Breast epithelium (tissue), 4 donors: ENCODE measurements at regions not wholly inside any gene's neighbourhood (a gene's known extent, or its start where the extent isn't known, plus 50 kb on each side); places are given as distances from the start of the nearest gene placed in this dataset.
A peak's percentile ranks its signal among the peaks of the same experiment; 100 is the strongest.

Source experiments
- DNase-seq, 2 donors: peaks; one replicate each; pipeline ENCODE4 v3.0.0-alpha.2; 2019; ENCODE audit warnings: low spot score in 2 of 2
- H3K27ac ChIP-seq, 2 donors: fragments of 200-600 bp; sonication (generic) in 1 of 2; one replicate each; pipeline ENCODE4 v1.5.1; 2016 to 2019; ENCODE audit warnings: mild to moderate bottlenecking in 1 of 2
- H3K27me3 ChIP-seq, 2 donors: fragments of 200-600 bp; sonication (generic) in 1 of 2; one replicate each; pipeline versions ENCODE4 v1.5.1 to v1.6.0; 2017 to 2019; ENCODE audit warnings: control low read depth in 1 of 2, mild to moderate bottlenecking in 1 of 2
- H3K36me3 ChIP-seq: fragments of 200-600 bp; one replicate; pipeline ENCODE4 v1.5.1; 2019
- H3K4me1 ChIP-seq, 2 donors: fragments of 200-600 bp; sonication (generic); one replicate each; pipeline ENCODE4 v1.5.1; 2016 to 2019; ENCODE audit warnings: control low read depth in 1 of 2
- H3K4me3 ChIP-seq, 3 donors: fragments of 200-600 bp; sonication (generic); 1 replicate in 2 of 3; 2 replicates in 1 of 3; pipeline ENCODE4 v1.5.1; 2016 to 2019; ENCODE audit warnings: mild to moderate bottlenecking in 3 of 3, moderate library complexity in 2 of 3
- H3K9me3 ChIP-seq, 2 donors: fragments of 200-600 bp; sonication (generic) in 1 of 2; one replicate each; pipeline ENCODE4 v1.5.1; 2016 to 2019; ENCODE audit warnings: control low read depth in 1 of 2
- POLR2A ChIP-seq: fragments of 450-650 bp; IDR thresholded peaks from one replicate; pipeline ENCODE4 v1.6.1; 2016; ENCODE audit warnings: antibody characterized with exemption, mild to moderate bottlenecking, moderate library complexity
- POLR2AphosphoS5 ChIP-seq, 3 donors: sonication (generic); formaldehyde crosslinking; IDR thresholded peaks; one replicate each; pipeline ENCODE4 v1.6.1; 2017; ENCODE audit warnings: antibody characterized with exemption in 3 of 3
- intact Hi-C: fragments of 100-400 bp; cut with DNase I; formaldehyde crosslinking; loops from one replicate; pipeline ENCODE4 v1.15.1; 2023; ENCODE audit warnings: low total_unique reads
- TF ChIP-seq, protein P1 (sequence below), 3 donors: fragments of 450-650 bp; IDR thresholded peaks; one replicate each; pipeline ENCODE4 v1.5.1; 2016 to 2017; ENCODE audit warnings: antibody characterized with exemption in 3 of 3, mild to moderate bottlenecking in 3 of 3, moderate library complexity in 3 of 3

DNA sequence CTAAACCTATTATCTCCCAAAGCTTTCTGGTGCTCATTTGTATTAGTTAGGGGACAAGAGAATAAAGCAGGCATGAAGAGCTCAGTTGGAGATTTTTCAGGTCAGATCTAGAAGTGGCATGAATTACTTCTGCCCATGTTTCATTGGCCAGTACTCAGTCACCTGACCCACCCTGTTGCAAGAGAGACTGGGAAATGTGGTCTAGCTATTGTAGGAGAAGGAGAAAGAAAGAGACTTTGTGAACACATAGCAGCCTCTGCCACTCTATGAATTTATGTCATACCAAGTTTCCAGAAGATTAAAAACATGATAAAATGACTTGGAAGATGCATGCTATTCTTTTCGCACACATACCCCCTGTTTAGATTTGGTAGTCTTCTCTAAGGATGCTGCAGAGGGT, 302.3 kb upstream of the RUNX1 start:
- Histone ChIP-seq H3K36me3 (no peaks in the 10 kb centered on the region), H3K27ac (no peak overlapping the region), H3K27me3 (no peaks in the 10 kb centered on the region), H3K9me3 (no peaks in the 10 kb centered on the region), H3K4me3 (no peak overlapping the region), H3K4me1 (no peaks in the 10 kb centered on the region)
- TF ChIP-seq POLR2A (no peak), POLR2AphosphoS5 (IDR thresholded peaks at IDR 0.05) (no peak)
- TF ChIP-seq, protein P1, sequence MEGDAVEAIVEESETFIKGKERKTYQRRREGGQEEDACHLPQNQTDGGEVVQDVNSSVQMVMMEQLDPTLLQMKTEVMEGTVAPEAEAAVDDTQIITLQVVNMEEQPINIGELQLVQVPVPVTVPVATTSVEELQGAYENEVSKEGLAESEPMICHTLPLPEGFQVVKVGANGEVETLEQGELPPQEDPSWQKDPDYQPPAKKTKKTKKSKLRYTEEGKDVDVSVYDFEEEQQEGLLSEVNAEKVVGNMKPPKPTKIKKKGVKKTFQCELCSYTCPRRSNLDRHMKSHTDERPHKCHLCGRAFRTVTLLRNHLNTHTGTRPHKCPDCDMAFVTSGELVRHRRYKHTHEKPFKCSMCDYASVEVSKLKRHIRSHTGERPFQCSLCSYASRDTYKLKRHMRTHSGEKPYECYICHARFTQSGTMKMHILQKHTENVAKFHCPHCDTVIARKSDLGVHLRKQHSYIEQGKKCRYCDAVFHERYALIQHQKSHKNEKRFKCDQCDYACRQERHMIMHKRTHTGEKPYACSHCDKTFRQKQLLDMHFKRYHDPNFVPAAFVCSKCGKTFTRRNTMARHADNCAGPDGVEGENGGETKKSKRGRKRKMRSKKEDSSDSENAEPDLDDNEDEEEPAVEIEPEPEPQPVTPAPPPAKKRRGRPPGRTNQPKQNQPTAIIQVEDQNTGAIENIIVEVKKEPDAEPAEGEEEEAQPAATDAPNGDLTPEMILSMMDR (IDR thresholded peaks at IDR 0.05): no peak
- no peak for DNase-seq
- intact Hi-C loops: no loop called here

DNA sequence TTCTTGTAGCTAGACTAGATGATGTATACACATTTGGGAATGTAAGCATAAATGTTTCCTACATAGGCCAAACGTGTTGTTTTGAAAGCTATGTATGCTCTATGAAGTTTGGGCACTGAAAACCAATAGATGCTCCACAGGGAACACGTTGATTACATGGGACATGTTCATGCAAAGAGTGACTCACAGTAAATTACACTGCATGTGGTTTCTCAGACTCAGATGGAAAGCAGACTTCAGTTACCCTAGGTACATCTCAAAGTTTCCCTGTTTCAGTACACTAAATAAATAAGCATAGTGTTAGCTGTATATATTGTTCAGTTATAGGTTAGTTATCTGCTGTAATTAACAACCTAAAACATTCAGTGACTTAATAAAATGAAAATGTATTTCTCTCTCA, 301.9 kb upstream of the RUNX1 start:
- TF ChIP-seq, protein P1 (IDR thresholded peaks at IDR 0.05): no peak
- TF ChIP-seq POLR2AphosphoS5 (IDR thresholded peaks at IDR 0.05): no peak
- no peak for TF ChIP-seq POLR2A
- Histone ChIP-seq H3K27ac (no peak overlapping the region), H3K36me3 (no peaks in the 10 kb centered on the region), H3K4me1 (no peaks in the 10 kb centered on the region), H3K27me3 (no peaks in the 10 kb centered on the region), H3K4me3 (no peak overlapping the region), H3K9me3 (no peaks in the 10 kb centered on the region)
- DNase-seq: no peak
- intact Hi-C loops: no loop called here

DNA sequence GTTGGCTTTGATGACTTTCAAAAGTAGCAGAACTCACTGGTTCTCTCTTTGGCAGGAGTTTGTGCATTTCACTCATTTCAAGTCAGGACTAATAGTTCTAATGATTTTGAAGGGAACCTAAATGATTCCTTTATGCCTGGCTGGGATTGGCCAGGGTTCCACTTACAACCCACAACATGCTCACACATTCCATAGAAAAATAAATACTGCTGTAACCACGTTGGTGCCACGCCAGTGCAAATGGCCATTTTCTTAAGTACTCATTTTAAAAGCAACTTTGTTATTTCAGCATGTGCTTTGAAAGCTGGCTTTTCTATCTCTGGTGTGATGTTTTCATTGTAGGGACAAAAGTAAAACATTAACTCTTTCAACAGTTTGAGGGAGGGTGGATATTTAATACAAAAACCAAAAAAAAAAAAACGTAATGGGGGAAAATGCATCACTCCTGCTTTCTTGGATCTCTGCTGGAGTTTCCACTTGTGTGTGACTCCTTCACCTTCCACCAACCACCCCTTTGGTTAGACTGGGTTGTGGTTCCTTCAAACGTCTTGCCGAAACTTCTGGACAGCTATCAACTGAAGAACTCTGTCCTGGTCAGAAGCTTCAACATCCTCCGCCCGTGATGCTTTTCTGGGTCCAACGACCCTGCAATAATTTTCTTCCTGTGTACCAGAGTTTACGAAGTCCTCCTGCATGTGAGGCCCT, 300.4 kb upstream of the RUNX1 start:
- intact Hi-C loops: no loop called here
- no peaks in the 10 kb centered on the region for H3K9me3 ChIP-seq
- TF ChIP-seq POLR2A (no peak), POLR2AphosphoS5 (IDR thresholded peaks at IDR 0.05) (no peak)
- TF ChIP-seq, protein P1 (IDR thresholded peaks at IDR 0.05): no peak
- H3K4me1 ChIP-seq: no peaks in the 10 kb centered on the region
- no peak for DNase-seq
- no peaks in the 10 kb centered on the region for H3K27me3 ChIP-seq
- H3K4me3 ChIP-seq: no peak overlapping the region
- no peak overlapping the region for H3K27ac ChIP-seq
- no peaks in the 10 kb centered on the region for H3K36me3 ChIP-seq

DNA sequence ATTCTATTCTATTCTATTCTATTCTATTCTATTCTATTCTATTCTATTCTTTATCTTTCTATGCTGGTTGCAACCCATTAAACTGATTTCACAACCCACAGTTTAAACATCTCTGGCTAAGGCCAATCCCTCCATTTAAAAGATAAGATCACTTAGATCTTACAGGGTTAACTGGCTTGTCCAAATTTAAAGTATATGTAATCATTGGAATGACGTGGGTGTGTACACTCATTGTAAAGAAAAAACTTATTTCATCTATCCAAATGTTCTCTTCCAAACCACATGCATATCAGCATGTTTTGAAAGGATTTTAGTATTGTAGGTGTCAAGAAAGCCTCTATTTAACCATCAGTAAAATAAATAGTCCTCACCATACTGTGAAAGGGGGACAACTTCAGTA, 299.6 kb upstream of the RUNX1 start:
- intact Hi-C loops: no loop called here
- peak overlapping the region in 1 of 2 donors; percentile 19 for H3K27ac ChIP-seq
- no peak overlapping the region for H3K4me3 ChIP-seq
- H3K36me3 ChIP-seq: no peaks in the 10 kb centered on the region
- TF ChIP-seq POLR2A (no peak), POLR2AphosphoS5 (IDR thresholded peaks at IDR 0.05) (no peak)
- TF ChIP-seq, protein P1 (IDR thresholded peaks at IDR 0.05): no peak
- DNase-seq: no peak
- no peaks in the 10 kb centered on the region for H3K27me3 ChIP-seq
- H3K4me1 ChIP-seq: no peaks in the 10 kb centered on the region
- H3K9me3 ChIP-seq: no peaks in the 10 kb centered on the region

DNA sequence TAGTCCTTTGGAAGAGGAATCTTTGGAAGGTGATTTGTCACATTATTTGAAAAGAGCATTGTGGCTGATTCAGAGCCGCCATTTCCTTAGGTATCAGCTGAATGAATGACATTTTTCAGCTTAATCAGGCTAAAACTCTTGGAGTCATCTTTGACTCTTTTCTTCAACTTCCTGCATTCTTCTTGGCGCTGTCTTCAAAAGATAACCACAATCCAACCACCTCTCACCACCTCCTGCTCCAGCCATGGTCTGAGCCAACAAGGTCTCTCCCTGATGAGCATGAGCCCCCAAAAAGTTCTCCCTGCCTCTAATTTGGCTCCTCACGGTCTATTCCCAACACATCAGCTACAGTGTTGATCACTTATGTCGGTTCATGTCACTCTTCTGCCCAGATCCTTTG, 297.6 kb upstream of the RUNX1 start:
- Histone ChIP-seq H3K4me3 (no peak overlapping the region), H3K27me3 (no peaks in the 10 kb centered on the region), H3K36me3 (no peaks in the 10 kb centered on the region), H3K4me1 (no peaks in the 10 kb centered on the region), H3K27ac (no peak overlapping the region), H3K9me3 (no peaks in the 10 kb centered on the region)
- TF ChIP-seq, protein P1 (IDR thresholded peaks at IDR 0.05): no peak
- TF ChIP-seq POLR2AphosphoS5 (IDR thresholded peaks at IDR 0.05) (no peak), POLR2A (no peak)
- intact Hi-C loops: no loop called here
- DNase-seq: no peak
